ENCODE measurements at regions not wholly inside any gene's neighbourhood (a gene's known extent, or its start where the extent isn't known, plus 50 kb on each side); places are given as distances from the start of the nearest gene placed in this dataset.

GRCh38 chr5:19200251-19200650 lies 787.7 kb downstream of the CDH18 start:
- H3K27ac ChIP-seq (ENCODE audit: low read length), result no peak overlapping the region
- no peaks in the 10 kb centered on the region for H4K20me1 ChIP-seq (ENCODE audit: insufficient read depth, low read length)
- H3K4me2 ChIP-seq (ENCODE audit: insufficient read depth, low read length), result no peak overlapping the region
- ATAC-seq (ENCODE audit: insufficient read depth, low read depth) (no peak), DNase-seq (no peak)
- H2AFZ ChIP-seq (ENCODE audit: low read depth, low read length), result no peak overlapping the region
- TF ChIP-seq EZH2 (IDR thresholded peaks at IDR 0.05; ENCODE audit: borderline replicate concordance, low read depth, low read length, severe bottlenecking) (no peak), CTCF (IDR thresholded peaks at IDR 0.05; ENCODE audit: borderline replicate concordance, extremely low read depth, low read length, poor library complexity, severe bottlenecking) (no peak)
- no peaks in the 10 kb centered on the region for H3K79me2 ChIP-seq (ENCODE audit: insufficient read depth, low read length)
- no peaks in the 10 kb centered on the region for H3K4me1 ChIP-seq (ENCODE audit: insufficient read depth, low read length)
- H3K9me3 ChIP-seq (ENCODE audit: insufficient read depth, low read length, severe bottlenecking), result no peaks in the 10 kb centered on the region
- no peak overlapping the region for H3K9ac ChIP-seq (ENCODE audit: low read depth, low read length)
- H3K36me3 ChIP-seq (ENCODE audit: insufficient read depth, low read length), result no peaks in the 10 kb centered on the region
- H3K4me3 ChIP-seq (ENCODE audit: low read depth in 1 of 2, low read length in 2 of 2), result no peak overlapping the region
- H3K27me3 ChIP-seq (ENCODE audit: insufficient read depth, low read length, poor library complexity), result no peaks in the 10 kb centered on the region

- no peak overlapping the region for H3K27ac ChIP-seq (ENCODE audit: low read length)
- no peak overlapping the region for H2AFZ ChIP-seq (ENCODE audit: low read depth, low read length)
- no peaks in the 10 kb centered on the region for H3K9me3 ChIP-seq (ENCODE audit: insufficient read depth, low read length, severe bottlenecking)
- no peaks in the 10 kb centered on the region for H3K4me1 ChIP-seq (ENCODE audit: insufficient read depth, low read length)
- H3K4me3 ChIP-seq (ENCODE audit: low read depth in 1 of 2, low read length in 2 of 2), result no peak overlapping the region
- ATAC-seq (ENCODE audit: insufficient read depth, low read depth) (no peak), DNase-seq (no peak)
- TF ChIP-seq EZH2 (IDR thresholded peaks at IDR 0.05; ENCODE audit: borderline replicate concordance, low read depth, low read length, severe bottlenecking), result no peak
- no peak for TF ChIP-seq CTCF (IDR thresholded peaks at IDR 0.05; ENCODE audit: borderline replicate concordance, extremely low read depth, low read length, poor library complexity, severe bottlenecking)
- H3K9ac ChIP-seq (ENCODE audit: low read depth, low read length), result no peak overlapping the region
- H3K27me3 ChIP-seq (ENCODE audit: insufficient read depth, low read length, poor library complexity), result no peaks in the 10 kb centered on the region
- H3K36me3 ChIP-seq (ENCODE audit: insufficient read depth, low read length), result no peaks in the 10 kb centered on the region
- H4K20me1 ChIP-seq (ENCODE audit: insufficient read depth, low read length), result no peaks in the 10 kb centered on the region
- H3K79me2 ChIP-seq (ENCODE audit: insufficient read depth, low read length), result no peaks in the 10 kb centered on the region
- H3K4me2 ChIP-seq (ENCODE audit: insufficient read depth, low read length), result no peak overlapping the region
Measured at GRCh38 chr5:19208397-19208796, 779.6 kb downstream of the CDH18 start.

- no peak overlapping the region for H3K4me3 ChIP-seq (ENCODE audit: low read depth in 1 of 2, low read length in 2 of 2)
- H3K9ac ChIP-seq (ENCODE audit: low read depth, low read length), result no peak overlapping the region
- H3K36me3 ChIP-seq (ENCODE audit: insufficient read depth, low read length), result no peaks in the 10 kb centered on the region
- no peak overlapping the region for H2AFZ ChIP-seq (ENCODE audit: low read depth, low read length)
- H3K27ac ChIP-seq (ENCODE audit: low read length), result no peak overlapping the region
- H3K4me1 ChIP-seq (ENCODE audit: insufficient read depth, low read length), result no peaks in the 10 kb centered on the region
- no peaks in the 10 kb centered on the region for H4K20me1 ChIP-seq (ENCODE audit: insufficient read depth, low read length)
- no peaks in the 10 kb centered on the region for H3K9me3 ChIP-seq (ENCODE audit: insufficient read depth, low read length, severe bottlenecking)
- H3K4me2 ChIP-seq (ENCODE audit: insufficient read depth, low read length), result no peak overlapping the region
- no peaks in the 10 kb centered on the region for H3K27me3 ChIP-seq (ENCODE audit: insufficient read depth, low read length, poor library complexity)
- ATAC-seq (ENCODE audit: insufficient read depth, low read depth), result no peak
- TF ChIP-seq CTCF (IDR thresholded peaks at IDR 0.05; ENCODE audit: borderline replicate concordance, extremely low read depth, low read length, poor library complexity, severe bottlenecking) (no peak), EZH2 (IDR thresholded peaks at IDR 0.05; ENCODE audit: borderline replicate concordance, low read depth, low read length, severe bottlenecking) (no peak)
- no peaks in the 10 kb centered on the region for H3K79me2 ChIP-seq (ENCODE audit: insufficient read depth, low read length)
- DNase-seq, result no peak
Measured at GRCh38 chr5:19210886-19211285, 777.1 kb downstream of the CDH18 start.

All from DND-41 (cell line).